Stimulated activated CD8-positive, alpha-beta memory T cell treated with anti-CD3 and anti-CD28 coated beads, Interleukin-4, amount 100 ng/mL, for 48 hours (primary cell): ENCODE measurements at regions not wholly inside any gene's neighbourhood (a gene's known extent, or its start where the extent isn't known, plus 50 kb on each side); places are given as distances from the start of the nearest gene placed in this dataset.
"Not testable (repeated sequence)": the region's sequence is repeated elsewhere in the genome, so short reads cannot be mapped to it uniquely, and the experiment has no call there.

Experiments
- DNase-seq: peaks from one replicate; pipeline ENCODE4 v3.0.0-alpha.2; 2020

- no peak for DNase-seq
Observed at GRCh38 chr21:23939369-23940065, 1667.8 kb downstream of the MRPL39 start.

GRCh38 chr21:23936991-23937390, 1670.3 kb downstream of the MRPL39 start:
- no peak for DNase-seq

- DNase-seq = no peak
Observed at GRCh38 chr21:23936224-23936623, 1671.1 kb downstream of the MRPL39 start.

GRCh38 chr21:23930565-23930964, 1676.7 kb downstream of the MRPL39 start:
- no peak for DNase-seq

GRCh38 chr21:23926430-23926829, 1680.9 kb downstream of the MRPL39 start:
- DNase-seq = not testable (repeated sequence)

GRCh38 chr21:23921670-23922418, 1685.4 kb downstream of the MRPL39 start:
- no peak for DNase-seq

- DNase-seq = no peak
Observed at GRCh38 chr21:23900727-23901126, 1706.6 kb downstream of the MRPL39 start.

GRCh38 chr21:23899561-23899960, 1707.7 kb downstream of the MRPL39 start:
- no peak for DNase-seq

- no peak for DNase-seq
Observed at GRCh38 chr21:23890652-23891051, 1716.6 kb downstream of the MRPL39 start.

GRCh38 chr21:23887725-23888306, 1719.5 kb downstream of the MRPL39 start:
- peak; percentile 25 for DNase-seq

GRCh38 chr21:23886828-23887724, 1720.2 kb downstream of the MRPL39 start:
- DNase-seq = no peak

GRCh38 chr21:23881783-23882182, 1725.5 kb downstream of the MRPL39 start:
- no peak for DNase-seq

- DNase-seq = no peak
Observed at GRCh38 chr21:23876925-23877558, 1730.2 kb downstream of the MRPL39 start.

- DNase-seq = no peak
Observed at GRCh38 chr21:23874271-23874670, 1733.0 kb downstream of the MRPL39 start.

- no peak for DNase-seq
Observed at GRCh38 chr21:23861911-23862504, 1745.3 kb downstream of the MRPL39 start.

- DNase-seq = no peak
Observed at GRCh38 chr21:23858878-23859277, 1748.4 kb downstream of the MRPL39 start.

- DNase-seq = no peak
Observed at GRCh38 chr21:23853796-23854379, 1753.4 kb downstream of the MRPL39 start.

- DNase-seq = no peak
Observed at GRCh38 chr21:23837564-23837963, 1769.7 kb downstream of the MRPL39 start.

GRCh38 chr21:23822760-23823159, 1784.5 kb downstream of the MRPL39 start:
- no peak for DNase-seq

GRCh38 chr21:23817337-23817736, 1789.9 kb downstream of the MRPL39 start:
- DNase-seq = no peak

- no peak for DNase-seq
Observed at GRCh38 chr21:23812485-23812884, 1794.8 kb downstream of the MRPL39 start.

GRCh38 chr21:23811805-23812204, 1795.5 kb downstream of the MRPL39 start:
- DNase-seq = no peak
